ENCODE measurements at regions not wholly inside any gene's neighbourhood (a gene's known extent, or its start where the extent isn't known, plus 50 kb on each side); places are given as distances from the start of the nearest gene placed in this dataset.

GRCh38 chr10:118395947-118396346 is 53.8 kb upstream of the FAM204A start:
- no peak overlapping the region for H2AK5ac ChIP-seq (ENCODE audit: low read length, severe bottlenecking)
- no peak overlapping the region for H3K27ac ChIP-seq (ENCODE audit: low read length, poor library complexity, severe bottlenecking)
- H3K9me3 ChIP-seq (ENCODE audit: control insufficient read depth, low read length): no peaks in the 10 kb centered on the region
- H3K18ac ChIP-seq (ENCODE audit: low read depth in 1 of 2, low read length in 2 of 2): no peak overlapping the region
- H3K4me2 ChIP-seq (ENCODE audit: low read length, poor library complexity, severe bottlenecking): no peak overlapping the region
- H2BK5ac ChIP-seq (ENCODE audit: low read depth, low read length, poor library complexity, severe bottlenecking): no peak overlapping the region
- no peak overlapping the region for H4K91ac ChIP-seq (ENCODE audit: low read length)
- DNase-seq: no peak
- H3K4ac ChIP-seq (ENCODE audit: low read depth in 1 of 2, low read length in 2 of 2): no peak overlapping the region
- H3K9ac ChIP-seq (ENCODE audit: low read length): no peak overlapping the region
- H2AFZ ChIP-seq (ENCODE audit: low read depth, low read length): no peak overlapping the region
- H3K27me3 ChIP-seq (ENCODE audit: control insufficient read depth in 1 of 2, insufficient read depth in 1 of 2, low read length in 2 of 2): peaks cover 0 to 15% of the 10 kb centered on the region in 2 experiments
- no peak overlapping the region for H3K14ac ChIP-seq (ENCODE audit: low read length in 2 of 2)
- no peaks in the 10 kb centered on the region for H3K36me3 ChIP-seq (ENCODE audit: control insufficient read depth in 1 of 2, insufficient read depth in 2 of 2, low read depth in 1 of 2, low read length in 2 of 2)
- no peak overlapping the region for H3K23ac ChIP-seq (ENCODE audit: low read length in 2 of 2)
- H2BK12ac ChIP-seq (ENCODE audit: low read length in 2 of 2): no peak overlapping the region
- H2BK15ac ChIP-seq (ENCODE audit: low read depth, poor library complexity, severe bottlenecking): no peak overlapping the region
- no peaks in the 10 kb centered on the region for H3K79me1 ChIP-seq (replicated peaks; ENCODE audit: low read length, poor library complexity, severe bottlenecking)
- H4K8ac ChIP-seq (ENCODE audit: low read length): no peak overlapping the region
- WGBS: 88% methylated on average over 4 of the region's 5 CpGs
- H3K4me3 ChIP-seq (ENCODE audit: insufficient read depth in 1 of 2, low read depth in 1 of 2, low read length in 2 of 2): no peak overlapping the region
- H2BK120ac ChIP-seq (ENCODE audit: low read depth, low read length): no peak overlapping the region
- H3K4me1 ChIP-seq (ENCODE audit: control insufficient read depth, insufficient read depth, low read depth, low read length): no peaks in the 10 kb centered on the region

- Histone ChIP-seq H3K9ac (ENCODE audit: low read length) (no peak overlapping the region), H2BK15ac (ENCODE audit: low read depth, poor library complexity, severe bottlenecking) (no peak overlapping the region), H2AFZ (ENCODE audit: low read depth, low read length) (no peak overlapping the region), H3K27ac (ENCODE audit: low read length, poor library complexity, severe bottlenecking) (no peak overlapping the region), H3K4ac (ENCODE audit: low read depth in 1 of 2, low read length in 2 of 2) (no peak overlapping the region), H3K36me3 (ENCODE audit: control insufficient read depth in 1 of 2, insufficient read depth in 2 of 2, low read depth in 1 of 2, low read length in 2 of 2) (no peaks in the 10 kb centered on the region), H4K91ac (ENCODE audit: low read length) (no peak overlapping the region), H3K4me3 (ENCODE audit: insufficient read depth in 1 of 2, low read depth in 1 of 2, low read length in 2 of 2) (no peak overlapping the region), H4K8ac (ENCODE audit: low read length) (no peak overlapping the region), H2AK5ac (ENCODE audit: low read length, severe bottlenecking) (no peak overlapping the region), H2BK5ac (ENCODE audit: low read depth, low read length, poor library complexity, severe bottlenecking) (no peak overlapping the region), H2BK12ac (ENCODE audit: low read length in 2 of 2) (no peak overlapping the region), H3K27me3 (ENCODE audit: control insufficient read depth in 1 of 2, insufficient read depth in 1 of 2, low read length in 2 of 2) (peaks cover 0 to 26% of the 10 kb centered on the region in 2 experiments), H3K4me1 (ENCODE audit: control insufficient read depth, insufficient read depth, low read depth, low read length) (no peaks in the 10 kb centered on the region), H2BK120ac (ENCODE audit: low read depth, low read length) (no peak overlapping the region), H3K18ac (ENCODE audit: low read depth in 1 of 2, low read length in 2 of 2) (no peak overlapping the region), H3K4me2 (ENCODE audit: low read length, poor library complexity, severe bottlenecking) (no peak overlapping the region), H3K23ac (ENCODE audit: low read length in 2 of 2) (no peak overlapping the region), H3K14ac (ENCODE audit: low read length in 2 of 2) (no peak overlapping the region), H3K9me3 (ENCODE audit: control insufficient read depth, low read length) (peaks cover 2% of the 10 kb centered on the region), H3K79me1 (replicated peaks; ENCODE audit: low read length, poor library complexity, severe bottlenecking) (no peaks in the 10 kb centered on the region)
- WGBS: 36% methylated on average over 6 of the region's 8 CpGs
- DNase-seq: no peak
These were observed 52.4 kb upstream of the FAM204A start for GRCh38 chr10:118394301-118395200.

DNA sequence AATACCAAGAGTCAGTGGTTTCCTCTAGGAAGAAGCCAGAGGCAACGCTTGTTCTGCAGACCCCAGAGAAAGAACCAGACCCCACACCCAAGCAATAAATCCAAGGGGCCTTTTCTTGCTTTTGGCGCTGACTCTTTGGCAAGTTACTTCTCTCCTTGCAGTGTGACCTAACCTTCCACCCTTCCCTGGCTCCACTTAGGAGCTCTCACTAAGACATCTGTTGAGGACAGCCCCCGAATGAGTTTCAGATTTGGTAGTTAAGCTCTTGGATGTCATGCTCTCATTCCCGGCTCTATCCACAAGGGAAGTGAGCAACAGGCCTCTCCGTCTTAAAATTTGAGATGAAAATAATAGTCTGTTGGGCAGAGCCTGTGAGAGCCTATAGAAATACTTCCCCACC is 50.6 kb upstream of the FAM204A start:
- Histone ChIP-seq H3K79me1 (replicated peaks; ENCODE audit: low read length, poor library complexity, severe bottlenecking) (no peaks in the 10 kb centered on the region), H2BK15ac (ENCODE audit: low read depth, poor library complexity, severe bottlenecking) (no peak overlapping the region), H3K18ac (ENCODE audit: low read depth in 1 of 2, low read length in 2 of 2) (no peak overlapping the region), H3K4me1 (ENCODE audit: control insufficient read depth, insufficient read depth, low read depth, low read length) (no peaks in the 10 kb centered on the region), H2AK5ac (ENCODE audit: low read length, severe bottlenecking) (no peak overlapping the region), H4K8ac (ENCODE audit: low read length) (no peak overlapping the region), H3K14ac (ENCODE audit: low read length in 2 of 2) (no peak overlapping the region), H2BK5ac (ENCODE audit: low read depth, low read length, poor library complexity, severe bottlenecking) (no peak overlapping the region), H3K27me3 (ENCODE audit: control insufficient read depth in 1 of 2, insufficient read depth in 1 of 2, low read length in 2 of 2) (peaks cover 0 to 23% of the 10 kb centered on the region in 2 experiments), H2BK12ac (ENCODE audit: low read length in 2 of 2) (no peak overlapping the region), H2AFZ (ENCODE audit: low read depth, low read length) (no peak overlapping the region), H3K9ac (ENCODE audit: low read length) (no peak overlapping the region), H3K4me3 (ENCODE audit: insufficient read depth in 1 of 2, low read depth in 1 of 2, low read length in 2 of 2) (no peak overlapping the region), H4K91ac (ENCODE audit: low read length) (no peak overlapping the region), H3K23ac (ENCODE audit: low read length in 2 of 2) (no peak overlapping the region), H3K4me2 (ENCODE audit: low read length, poor library complexity, severe bottlenecking) (no peak overlapping the region), H3K4ac (ENCODE audit: low read depth in 1 of 2, low read length in 2 of 2) (no peak overlapping the region), H3K36me3 (ENCODE audit: control insufficient read depth in 1 of 2, insufficient read depth in 2 of 2, low read depth in 1 of 2, low read length in 2 of 2) (no peaks in the 10 kb centered on the region), H3K9me3 (ENCODE audit: control insufficient read depth, low read length) (peaks cover 9% of the 10 kb centered on the region), H2BK120ac (ENCODE audit: low read depth, low read length) (no peak overlapping the region), H3K27ac (ENCODE audit: low read length, poor library complexity, severe bottlenecking) (no peak overlapping the region)
- 28% methylated on average over 3 of the region's 5 CpGs for WGBS
- no peak for DNase-seq
